B cell (primary cell): ENCODE measurements at regions not wholly inside any gene's neighbourhood (a gene's known extent, or its start where the extent isn't known, plus 50 kb on each side); places are given as distances from the start of the nearest gene placed in this dataset.

ENCODE experiments used
- CTCF ChIP-seq: fragments of 200-600 bp; IDR thresholded peaks from one replicate; pipeline ENCODE4 v1.8.0; 2022; ENCODE audit warnings: antibody characterized with exemption, mild to moderate bottlenecking
- EZH2 ChIP-seq: IDR thresholded peaks from 2 replicates; pipeline ENCODE4 v1.6.1; 2012; ENCODE audit warnings: borderline replicate concordance, low read depth, mild to moderate bottlenecking, moderate library complexity, low read length; ENCODE audit not compliant: insufficient read depth, poor library complexity, severe bottlenecking

GRCh38 chr4:138330531-138330930, 88.4 kb upstream of the SLC7A11 start:
- TF ChIP-seq CTCF (no peak), EZH2 (no peak)
